Ishikawa (cell line): ENCODE measurements at regions not wholly inside any gene's neighbourhood (a gene's known extent, or its start where the extent isn't known, plus 50 kb on each side); places are given as distances from the start of the nearest gene placed in this dataset.

Experiments used
- CEBPB ChIP-seq: IDR thresholded peaks from 2 replicates; pipeline ENCODE4 v1.6.1; 2012
- CREB1 ChIP-seq: IDR thresholded peaks from 2 replicates; pipeline ENCODE4 v1.6.1; 2012; ENCODE audit warnings: low read depth
- EGR1 ChIP-seq: IDR thresholded peaks from 2 replicates; pipeline ENCODE4 v1.6.1; 2012
- EP300 ChIP-seq: IDR thresholded peaks from 2 replicates; pipeline ENCODE4 v1.6.1; 2012; ENCODE audit warnings: borderline replicate concordance
- FOXM1 ChIP-seq: IDR thresholded peaks from 2 replicates; pipeline ENCODE4 v1.6.1; 2012; ENCODE audit warnings: low read depth, borderline replicate concordance
- MAX ChIP-seq: IDR thresholded peaks from 2 replicates; pipeline ENCODE4 v1.6.1; 2012
- NFIC ChIP-seq: IDR thresholded peaks from 2 replicates; pipeline ENCODE4 v1.6.1; 2012
- RAD21 ChIP-seq: IDR thresholded peaks from 2 replicates; pipeline ENCODE4 v1.6.1; 2012; ENCODE audit warnings: low read depth
- REST ChIP-seq: IDR thresholded peaks from 2 replicates; pipeline ENCODE4 v1.6.1; 2012; ENCODE audit warnings: low read depth, mild to moderate bottlenecking
- TAF1 ChIP-seq: IDR thresholded peaks from 2 replicates; pipeline ENCODE4 v1.6.1; 2012; ENCODE audit warnings: low read depth, mild to moderate bottlenecking
- TCF12 ChIP-seq: IDR thresholded peaks from 2 replicates; pipeline ENCODE4 v1.6.1; 2012; ENCODE audit warnings: low read depth
- TEAD4 ChIP-seq: IDR thresholded peaks from 2 replicates; pipeline ENCODE4 v1.6.1; 2012
- USF1 ChIP-seq: IDR thresholded peaks from 2 replicates; pipeline ENCODE4 v1.6.1; 2012
- YY1 ChIP-seq: IDR thresholded peaks from 2 replicates; pipeline ENCODE4 v1.6.1; 2012; ENCODE audit warnings: low read depth
- ZBTB7A ChIP-seq: IDR thresholded peaks from 2 replicates; pipeline ENCODE4 v1.6.1; 2012; ENCODE audit warnings: low read depth

GRCh38 chrX:25175171-25175570 lies 159.4 kb upstream of the ARX start:
- TF ChIP-seq FOXM1 (no peak), MAX (no peak), EP300 (no peak), CREB1 (no peak), ZBTB7A (no peak), USF1 (no peak)

- no peak for TF ChIP-seq REST
- TF ChIP-seq ZBTB7A = no peak
- no peak for TF ChIP-seq RAD21
- TF ChIP-seq TAF1 = no peak
- no peak for TF ChIP-seq USF1
- TF ChIP-seq CEBPB = no peak
- no peak for TF ChIP-seq TEAD4
- TF ChIP-seq MAX = no peak
- no peak for TF ChIP-seq CREB1
- no peak for TF ChIP-seq YY1
- TF ChIP-seq NFIC = no peak
- no peak for TF ChIP-seq EGR1
Measured at GRCh38 chrX:25166546-25166945, 150.8 kb upstream of the ARX start.

GRCh38 chrX:25166145-25166544 lies 150.4 kb upstream of the ARX start:
- no peak for TF ChIP-seq RAD21
- TF ChIP-seq CREB1 = no peak
- TF ChIP-seq EGR1 = no peak
- TF ChIP-seq MAX = no peak
- no peak for TF ChIP-seq TAF1
- TF ChIP-seq YY1 = no peak
- no peak for TF ChIP-seq REST
- no peak for TF ChIP-seq TCF12
- TF ChIP-seq USF1 = no peak
- no peak for TF ChIP-seq TEAD4

GRCh38 chrX:25158635-25159034 lies 142.9 kb upstream of the ARX start:
- TF ChIP-seq MAX (no peak), CEBPB (no peak), EP300 (no peak), TEAD4 (no peak), NFIC (no peak), EGR1 (no peak), TCF12 (no peak), FOXM1 (no peak), ZBTB7A (no peak), YY1 (no peak), RAD21 (no peak), USF1 (no peak), REST (no peak), TAF1 (no peak), CREB1 (no peak)
